HG02623 (cell line): ENCODE measurements at regions not wholly inside any gene's neighbourhood (a gene's known extent, or its start where the extent isn't known, plus 50 kb on each side); places are given as distances from the start of the nearest gene placed in this dataset.

Experiments
- ATAC-seq: cut with Tn5 transposase; IDR thresholded peaks from one replicate; pipeline ENCODE4 v1.9.1; 2021; ENCODE audit warnings: moderate library complexity; ENCODE audit not compliant: unreplicated experiment

GRCh38 chr22:22743128-22743760 is 98.8 kb downstream of the GGTLC2 start:
- ATAC-seq: no peak

- ATAC-seq: no peak
These were observed 100.2 kb downstream of the GGTLC2 start for GRCh38 chr22:22744412-22745224.

DNA sequence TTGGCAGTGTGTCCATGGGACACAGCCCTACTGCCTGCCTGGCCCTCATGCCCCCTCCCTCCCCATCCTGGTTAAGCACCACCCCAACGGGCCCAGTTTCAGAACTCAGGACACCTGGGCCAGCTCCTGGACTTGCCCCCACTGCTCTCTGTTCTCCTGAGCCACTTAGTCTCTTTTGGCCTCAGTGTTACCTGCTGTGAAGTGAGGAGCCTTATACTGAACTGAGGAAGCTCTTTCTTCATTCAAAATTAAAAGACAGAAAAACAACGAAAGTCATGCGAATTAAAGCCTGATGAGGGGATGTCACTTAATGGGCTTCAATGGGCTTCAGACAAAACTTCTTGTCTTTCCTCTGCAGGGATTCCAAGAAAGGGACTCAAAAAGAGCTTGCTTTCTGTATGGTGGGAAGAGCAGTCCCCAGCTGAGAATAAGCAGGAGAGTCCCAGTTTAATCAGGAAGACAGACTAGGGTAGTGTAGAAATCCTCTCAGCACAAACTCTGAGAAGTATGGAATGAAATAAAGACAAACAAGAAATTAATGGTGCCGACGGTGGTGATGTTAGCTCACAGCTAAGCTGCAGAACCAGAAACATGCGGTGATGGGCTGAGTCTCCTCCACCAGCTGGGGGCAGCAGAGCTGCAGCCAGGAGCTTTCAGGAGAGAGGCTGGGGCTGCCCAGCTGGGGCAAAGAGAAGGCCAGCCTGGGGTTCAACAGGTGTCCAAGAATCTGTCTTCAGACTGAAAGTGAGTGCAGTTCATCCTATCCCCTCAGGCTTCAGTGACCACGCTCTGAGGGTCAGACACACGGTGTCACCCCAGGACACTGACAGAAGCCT is 101.0 kb downstream of the GGTLC2 start:
- no peak for ATAC-seq

DNA sequence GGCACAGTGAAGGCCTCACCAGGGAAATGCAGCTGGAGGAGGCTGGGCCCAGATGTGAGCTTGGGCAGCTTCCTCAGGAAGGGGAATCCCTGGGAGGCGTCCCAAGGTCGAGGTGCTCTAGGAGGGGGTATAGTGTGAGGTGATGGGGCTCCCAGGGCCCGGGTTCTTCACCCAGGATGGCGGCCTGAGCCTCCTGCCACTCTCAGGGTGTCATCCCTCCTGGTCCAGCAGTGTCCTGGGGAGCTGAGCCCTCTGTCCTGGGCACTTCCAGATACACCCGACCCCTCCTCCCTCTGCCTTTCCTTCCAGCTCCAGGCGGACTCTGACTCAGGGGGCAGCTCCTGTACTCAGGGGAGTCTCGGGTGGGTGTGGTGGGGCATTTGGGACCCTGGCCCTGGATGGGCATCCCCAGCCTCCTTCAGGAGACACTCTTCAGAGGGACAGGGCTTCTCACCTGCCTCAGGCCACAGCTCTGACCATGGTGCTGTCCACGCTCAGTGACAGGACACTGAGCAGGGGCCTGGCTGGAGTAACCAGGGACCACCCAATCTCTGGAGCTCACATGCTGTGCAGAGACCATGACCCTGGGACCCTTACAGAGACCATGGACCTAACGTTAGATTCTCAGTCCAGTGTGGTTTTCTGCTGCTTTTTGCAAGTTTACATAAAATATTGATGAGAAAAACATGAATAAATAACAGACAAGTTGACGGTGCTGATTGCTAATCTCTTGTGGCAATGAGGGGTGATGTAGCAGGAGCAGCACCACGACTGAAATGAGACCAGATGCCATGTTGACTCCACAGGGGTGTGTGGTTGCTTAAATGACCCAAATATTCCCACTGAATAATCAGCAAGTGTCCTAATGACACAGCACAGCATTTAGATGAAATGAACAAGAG is 101.9 kb downstream of the GGTLC2 start:
- no peak for ATAC-seq

- no peak for ATAC-seq
These were observed 102.8 kb downstream of the GGTLC2 start for GRCh38 chr22:22746963-22747933.

- ATAC-seq: no peak
These were observed 103.9 kb downstream of the GGTLC2 start for GRCh38 chr22:22748297-22748743.

DNA sequence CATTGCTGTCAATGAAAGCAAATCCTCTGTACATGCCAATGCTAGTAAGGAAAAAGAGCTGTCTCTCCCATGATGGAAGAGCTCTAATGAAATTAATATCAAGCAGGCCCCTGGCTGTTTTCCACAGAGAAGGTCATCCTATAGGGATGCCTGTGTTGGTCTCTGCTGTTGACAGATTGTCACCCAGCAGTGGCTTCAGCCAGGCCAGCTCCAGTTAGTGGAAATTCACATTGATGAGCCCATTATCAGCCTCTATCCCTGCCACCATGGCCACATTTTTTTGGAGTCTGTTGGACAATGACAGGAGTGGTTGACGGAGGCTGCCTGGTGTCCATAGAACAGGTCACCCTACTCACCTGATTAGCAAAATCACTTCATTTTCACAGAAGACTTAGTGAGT is 104.3 kb downstream of the GGTLC2 start:
- ATAC-seq: no peak

DNA sequence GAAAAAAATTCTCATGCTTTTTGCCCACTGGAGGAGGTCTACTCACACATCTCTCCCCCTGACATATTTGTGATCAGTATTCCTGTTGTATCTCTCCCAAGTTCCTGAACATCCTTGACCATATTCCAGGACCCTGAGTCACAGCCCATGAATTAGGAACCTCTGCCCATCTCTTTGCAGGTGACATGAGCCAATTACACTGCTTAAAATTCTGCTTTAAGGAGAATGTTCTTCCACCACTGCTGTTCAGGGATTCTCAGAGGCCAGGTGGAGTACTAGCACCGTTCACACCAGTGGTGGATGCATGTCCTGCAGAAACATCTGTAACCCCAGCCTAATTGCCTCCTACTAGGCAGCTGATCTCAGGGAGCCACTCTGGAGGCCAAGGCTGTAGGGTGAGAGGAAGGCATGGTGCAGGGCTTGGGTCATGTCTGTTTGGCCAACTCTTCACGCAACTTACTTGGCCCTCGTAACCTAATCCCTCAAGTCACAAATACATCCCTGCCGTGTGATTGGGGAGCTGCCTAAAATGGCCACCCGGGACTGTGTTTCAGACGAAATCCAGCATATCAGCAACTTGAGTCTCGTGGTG is 104.8 kb downstream of the GGTLC2 start:
- ATAC-seq: no peak

DNA sequence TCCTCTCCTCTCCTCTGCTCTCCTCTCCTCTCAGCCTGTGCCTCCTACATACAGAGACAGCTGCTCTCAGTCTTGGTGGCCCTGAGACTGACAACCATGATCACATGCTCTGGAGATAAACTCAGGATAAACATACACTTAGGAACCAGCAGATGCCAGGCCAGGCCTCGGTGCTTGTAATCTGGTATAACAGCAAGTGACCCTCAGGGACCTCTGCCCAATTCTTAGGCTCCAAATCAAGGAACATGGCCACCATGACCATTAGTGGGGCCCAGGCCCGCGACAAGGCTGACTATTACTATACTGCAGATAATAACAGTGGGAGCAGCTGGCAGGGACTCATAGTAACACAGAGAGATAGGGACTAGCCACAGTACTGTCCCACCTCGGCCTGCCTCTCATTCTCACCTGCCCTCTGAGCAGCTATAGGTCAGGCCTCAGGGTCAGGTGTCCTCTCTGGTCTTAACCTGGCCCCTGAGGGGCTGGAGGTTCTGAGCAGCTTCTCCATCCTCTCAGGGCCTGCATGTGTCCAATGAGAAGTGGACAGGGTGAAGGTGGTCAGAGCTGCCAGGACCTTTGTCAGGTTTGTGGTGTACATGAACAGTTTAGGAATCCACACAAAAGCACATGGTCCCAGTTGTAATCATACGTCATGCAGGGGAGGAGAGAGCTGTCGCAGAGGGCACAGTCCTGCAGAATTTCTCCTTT is 106.1 kb downstream of the GGTLC2 start:
- no peak for ATAC-seq

DNA sequence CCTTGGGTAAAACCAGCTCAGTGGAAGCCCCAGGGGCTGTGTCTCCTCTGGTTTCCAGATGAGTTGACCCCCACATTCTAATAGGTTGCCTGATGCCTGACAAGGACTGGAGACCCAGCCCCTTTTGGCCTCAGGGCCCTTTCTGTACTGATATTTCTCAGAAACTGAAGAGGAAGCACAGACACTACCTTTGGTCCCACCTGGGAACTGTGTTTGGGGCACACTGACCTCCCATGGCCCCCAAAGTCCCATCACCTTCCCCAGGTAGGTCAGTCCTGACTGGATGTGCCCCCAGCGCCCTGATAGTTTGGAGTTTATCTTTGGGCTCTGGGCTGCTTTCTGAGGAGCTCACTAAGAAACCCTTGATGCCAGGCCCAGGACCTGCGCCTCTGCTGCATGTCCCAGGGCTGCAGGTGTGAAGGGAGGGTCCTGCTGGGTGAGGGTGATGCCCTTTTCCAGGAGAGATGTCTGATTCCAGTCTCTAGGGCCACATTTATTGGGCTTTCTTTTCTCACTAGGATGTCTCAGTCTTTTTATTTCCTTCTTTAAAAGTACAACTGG is 106.7 kb downstream of the GGTLC2 start:
- ATAC-seq: no peak

- no peak for ATAC-seq
These were observed 107.8 kb downstream of the GGTLC2 start for GRCh38 chr22:22752199-22752555.

DNA sequence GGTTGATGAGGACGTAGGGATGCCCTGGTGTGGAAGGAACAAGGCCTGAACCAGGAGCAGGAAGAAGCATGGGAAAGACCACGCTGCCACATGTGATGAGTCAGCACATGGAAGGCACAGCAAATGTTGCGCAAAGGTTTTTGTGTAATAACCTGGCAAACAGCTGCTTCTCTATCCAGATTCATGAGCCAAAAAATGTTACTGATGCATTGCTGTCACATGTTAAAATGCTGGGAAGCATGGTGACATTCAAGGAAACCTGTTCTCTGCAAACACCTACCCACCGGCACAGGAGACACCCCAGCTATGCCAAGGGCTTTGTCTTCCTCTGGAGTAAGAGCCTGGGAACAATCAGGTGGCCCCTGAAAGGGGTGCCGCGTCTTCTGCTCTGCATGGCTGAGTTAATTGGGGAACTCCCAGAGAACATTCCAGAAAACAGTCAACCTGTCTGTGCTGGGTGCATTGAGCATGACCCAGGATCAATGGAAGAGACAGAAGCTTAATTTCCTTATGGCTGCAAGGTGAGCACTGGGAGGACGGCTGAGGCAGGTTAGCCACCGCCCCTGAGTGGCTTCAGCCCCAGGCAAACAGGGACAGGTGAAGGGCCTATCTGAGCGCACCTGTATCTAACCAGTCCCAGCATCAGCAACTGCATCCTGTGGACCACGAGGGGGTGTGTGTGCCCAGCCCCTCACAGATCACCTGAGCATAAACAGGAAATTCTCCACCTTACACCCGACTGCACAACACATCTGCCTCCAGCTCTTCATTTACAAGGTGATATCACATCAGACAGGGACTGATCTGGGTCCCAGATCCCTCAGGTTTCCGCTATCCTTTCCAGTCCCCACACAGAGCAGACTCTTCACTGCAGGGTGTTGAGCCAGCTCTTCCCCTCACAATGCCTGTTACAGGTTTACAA is 108.4 kb downstream of the GGTLC2 start:
- ATAC-seq: no peak

DNA sequence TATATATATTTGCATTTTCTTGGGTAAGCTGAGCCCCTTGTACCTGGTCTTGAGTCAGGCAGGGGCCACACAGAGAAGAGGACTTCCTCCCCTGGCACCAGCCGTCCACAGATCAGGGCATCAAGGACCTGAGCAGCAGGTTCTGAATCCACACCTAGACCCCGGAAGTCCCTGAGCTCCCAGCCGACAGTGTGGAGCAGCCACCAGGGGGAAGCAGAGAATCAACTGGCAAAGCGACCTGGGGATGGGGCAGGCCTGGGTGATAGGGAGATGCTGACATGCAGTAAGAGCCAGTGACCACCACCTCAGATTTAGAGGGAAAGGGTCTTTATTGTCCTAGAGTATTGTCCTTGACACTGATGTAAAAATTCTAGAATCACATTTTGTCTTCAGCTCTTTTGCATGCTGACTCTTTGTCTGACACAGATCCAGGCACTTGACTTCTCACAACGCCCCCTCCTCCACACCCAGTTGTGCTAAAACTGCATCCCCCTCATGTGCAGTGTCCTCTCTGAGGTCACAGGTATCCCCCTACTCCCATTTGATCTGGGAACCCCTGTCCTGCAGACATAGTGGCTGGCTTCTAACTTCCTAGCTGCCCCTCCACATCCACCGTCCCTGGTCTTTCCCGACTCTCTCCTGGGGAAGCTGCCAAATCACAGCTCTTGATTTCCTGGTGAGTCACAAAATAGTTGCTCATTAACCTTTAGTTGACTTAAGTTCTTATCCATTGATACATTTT is 109.3 kb downstream of the GGTLC2 start:
- ATAC-seq: no peak

- no peak for ATAC-seq
These were observed 109.8 kb downstream of the GGTLC2 start for GRCh38 chr22:22754268-22754657.

DNA sequence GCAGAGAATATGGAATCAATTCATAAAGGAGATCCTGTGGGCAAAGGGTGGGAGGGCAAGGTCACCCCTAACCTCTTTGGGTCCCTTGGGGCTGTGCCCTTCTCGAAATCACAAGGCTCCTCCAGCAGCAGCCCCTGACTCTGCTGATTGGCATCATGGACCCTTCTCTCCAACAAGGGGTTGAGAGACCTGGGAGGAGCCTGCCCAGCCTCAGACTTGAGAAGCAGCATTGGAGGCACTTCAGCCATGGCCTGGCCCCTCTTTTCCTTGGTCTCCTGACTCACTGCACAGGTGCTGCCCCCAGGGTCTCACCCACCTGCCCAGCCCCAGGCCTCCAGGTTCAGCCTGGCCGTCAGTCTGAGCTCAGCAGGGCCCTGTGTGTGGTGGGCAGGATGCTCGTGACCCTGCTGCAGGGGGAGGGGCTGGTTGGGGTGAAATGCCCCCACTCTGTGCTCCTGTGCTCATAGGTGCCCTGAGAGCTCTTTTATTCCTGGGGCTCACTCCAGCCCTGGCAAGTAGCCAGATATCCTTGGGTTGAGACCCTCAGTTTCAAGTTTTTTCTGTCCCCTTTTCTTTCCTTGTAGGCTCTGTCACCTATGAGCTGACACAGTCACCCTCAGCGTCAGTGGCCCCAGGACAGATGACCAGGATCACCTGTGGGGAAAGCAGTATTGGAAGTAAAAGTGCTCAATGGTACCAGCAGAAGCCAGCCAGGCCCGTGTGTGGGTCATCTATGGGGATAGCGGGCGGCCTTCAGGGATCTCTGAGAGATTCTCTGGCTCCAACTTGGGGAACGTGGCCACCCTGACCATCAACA is 110.8 kb downstream of the GGTLC2 start:
- ATAC-seq: no peak

DNA sequence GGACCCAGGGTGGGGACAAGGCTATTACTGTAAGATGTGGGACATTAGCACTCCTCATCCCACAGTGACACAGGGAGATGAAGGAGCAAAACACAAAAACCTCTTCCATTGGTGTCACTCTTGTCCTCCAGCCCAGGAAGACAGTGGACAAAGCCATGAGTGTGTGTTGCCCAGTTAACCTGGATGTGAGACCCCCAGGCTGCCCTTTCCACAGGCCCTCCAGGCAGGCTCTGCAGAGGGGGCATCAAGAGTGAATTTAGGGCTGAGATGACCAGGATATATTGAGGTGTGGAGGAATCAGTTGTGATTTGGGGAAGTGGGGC is 111.3 kb downstream of the GGTLC2 start:
- no peak for ATAC-seq
